ENCODE measurements at regions not wholly inside any gene's neighbourhood (a gene's known extent, or its start where the extent isn't known, plus 50 kb on each side); places are given as distances from the start of the nearest gene placed in this dataset.

- Histone ChIP-seq H3K27ac (ENCODE audit: low read length) (no peak overlapping the region), H3K4me3 (ENCODE audit: low read length) (no peak overlapping the region), H3F3A (ENCODE audit: insufficient read depth, low read length, poor library complexity, severe bottlenecking) (no peaks in the 10 kb centered on the region), H2AFZ (ENCODE audit: low read depth, low read length) (no peak overlapping the region), H3K9me3 (ENCODE audit: low read length) (no peaks in the 10 kb centered on the region), H3K36me3 (ENCODE audit: insufficient read depth, low read length) (no peaks in the 10 kb centered on the region), H4K20me1 (ENCODE audit: insufficient read depth) (no peaks in the 10 kb centered on the region), H3K4me2 (ENCODE audit: low read length) (no peak overlapping the region), H3K79me2 (replicated peaks; ENCODE audit: insufficient read depth, low read length) (no peaks in the 10 kb centered on the region), H3K9ac (ENCODE audit: low read length) (no peak overlapping the region), H3K27me3 (ENCODE audit: insufficient read depth, low read depth, low read length) (no peaks in the 10 kb centered on the region), H3K9me2 (ENCODE audit: insufficient read depth, low read length) (no peaks in the 10 kb centered on the region)
- no peak for TF ChIP-seq REST (IDR thresholded peaks at IDR 0.05; ENCODE audit: borderline replicate concordance)
- no peak for TF ChIP-seq TAF1 (IDR thresholded peaks at IDR 0.05; ENCODE audit: low read depth)
- no peak for TF ChIP-seq SMC3 (conservative IDR thresholded peaks at IDR 0.05; ENCODE audit: poor library complexity)
- TF ChIP-seq RAD21 (conservative IDR thresholded peaks at IDR 0.05), result no peak
- no peak for TF ChIP-seq CTCF (IDR thresholded peaks at IDR 0.05; ENCODE audit: poor library complexity, severe bottlenecking)
- TF ChIP-seq MXI1 (conservative IDR thresholded peaks at IDR 0.05; ENCODE audit: poor library complexity, severe bottlenecking), result no peak
- no peak for TF ChIP-seq POLR2AphosphoS5 (IDR thresholded peaks at IDR 0.05)
- TF ChIP-seq EP300 (conservative IDR thresholded peaks at IDR 0.05; ENCODE audit: poor library complexity, severe bottlenecking), result no peak
Measured at GRCh38 chr6:94245395-94245794, 826.0 kb upstream of the EPHA7 start.

GRCh38 chr6:94238868-94239267 is 819.5 kb upstream of the EPHA7 start:
- Histone ChIP-seq H3K9ac (ENCODE audit: low read length) (no peak overlapping the region), H3K4me3 (ENCODE audit: low read length) (no peak overlapping the region), H3F3A (ENCODE audit: insufficient read depth, low read length, poor library complexity, severe bottlenecking) (no peaks in the 10 kb centered on the region), H3K79me2 (replicated peaks; ENCODE audit: insufficient read depth, low read length) (no peaks in the 10 kb centered on the region), H3K27ac (ENCODE audit: low read length) (no peak overlapping the region), H3K9me3 (ENCODE audit: low read length) (no peaks in the 10 kb centered on the region), H4K20me1 (ENCODE audit: insufficient read depth) (no peaks in the 10 kb centered on the region), H3K36me3 (ENCODE audit: insufficient read depth, low read length) (no peaks in the 10 kb centered on the region), H3K27me3 (ENCODE audit: insufficient read depth, low read depth, low read length) (no peaks in the 10 kb centered on the region), H3K9me2 (ENCODE audit: insufficient read depth, low read length) (no peaks in the 10 kb centered on the region), H2AFZ (ENCODE audit: low read depth, low read length) (no peak overlapping the region), H3K4me2 (ENCODE audit: low read length) (no peak overlapping the region)
- TF ChIP-seq REST (IDR thresholded peaks at IDR 0.05; ENCODE audit: borderline replicate concordance), result no peak
- no peak for TF ChIP-seq EP300 (conservative IDR thresholded peaks at IDR 0.05; ENCODE audit: poor library complexity, severe bottlenecking)
- no peak for TF ChIP-seq POLR2AphosphoS5 (IDR thresholded peaks at IDR 0.05)
- no peak for TF ChIP-seq SMC3 (conservative IDR thresholded peaks at IDR 0.05; ENCODE audit: poor library complexity)
- no peak for TF ChIP-seq EZH2 (IDR thresholded peaks at IDR 0.05; ENCODE audit: borderline replicate concordance, insufficient read depth, low read length, poor library complexity, severe bottlenecking)
- TF ChIP-seq TAF1 (IDR thresholded peaks at IDR 0.05; ENCODE audit: low read depth), result no peak
- no peak for TF ChIP-seq CTCF (IDR thresholded peaks at IDR 0.05; ENCODE audit: poor library complexity, severe bottlenecking)
- TF ChIP-seq RAD21 (conservative IDR thresholded peaks at IDR 0.05), result no peak
- no peak for TF ChIP-seq MXI1 (conservative IDR thresholded peaks at IDR 0.05; ENCODE audit: poor library complexity, severe bottlenecking)

All from neural cell (in vitro differentiated cells).